CD4-positive, alpha-beta memory T cell (primary cell): ENCODE measurements at regions not wholly inside any gene's neighbourhood (a gene's known extent, or its start where the extent isn't known, plus 50 kb on each side); places are given as distances from the start of the nearest gene placed in this dataset.

Experiments
- CTCF ChIA-PET: fragments of 350-600 bp; sonication (Branson Sonifier 250); formaldehyde crosslinking; loops from one replicate; lab custom pipeline; 2021; ENCODE audit warnings: inconsistent platforms; ENCODE audit not compliant: partially characterized antibody; lab: Charles Lee
- POLR2A ChIA-PET: fragments of 350-600 bp; sonication (Branson Sonifier 250); formaldehyde crosslinking; loops from one replicate; lab custom pipeline; 2021; ENCODE audit not compliant: partially characterized antibody; lab: Charles Lee
- DNase-seq, 5 donors: peaks; one replicate each; pipeline versions ENCODE4 v3.0.0 to v3.0.0-alpha.2; 2020 to 2022; ENCODE audit warnings: mixed read lengths in 1 of 5
- H3K27ac ChIP-seq: one replicate; pipeline ENCODE4 v1.7.0; 2013; ENCODE audit warnings: low read depth, low read length
- H3K27me3 ChIP-seq: 2 replicates; pipeline ENCODE4 v1.7.0; 2013; ENCODE audit warnings: mild to moderate bottlenecking, low read length, moderate library complexity; ENCODE audit not compliant: insufficient read depth
- H3K36me3 ChIP-seq: 2 replicates; pipeline ENCODE4 v1.7.0; 2013; ENCODE audit warnings: mild to moderate bottlenecking, low read length, moderate library complexity; ENCODE audit not compliant: insufficient read depth
- H3K4me1 ChIP-seq: 2 replicates; pipeline ENCODE4 v1.7.0; 2013; ENCODE audit warnings: mild to moderate bottlenecking, low read length, moderate library complexity; ENCODE audit not compliant: insufficient read depth
- H3K4me3 ChIP-seq, 2 donors: one replicate each; pipeline ENCODE4 v1.7.0; 2013; ENCODE audit warnings: low read length in 2 of 2, mild to moderate bottlenecking in 1 of 2
- H3K9me3 ChIP-seq, 2 donors: one replicate each; pipeline ENCODE4 v1.7.0; 2013; ENCODE audit warnings: low read length in 2 of 2, control low read depth in 1 of 2; ENCODE audit not compliant: control insufficient read depth in 1 of 2
- H3K27ac Mint-ChIP-seq, 7 donors: one replicate each; pipeline ENCODE4 v1.8.0; 2020 to 2021; ENCODE audit warnings: mixed read lengths in 7 of 7, mild to moderate bottlenecking in 6 of 7, inconsistent platforms in 3 of 7, moderate library complexity in 3 of 7
- H3K27me3 Mint-ChIP-seq, 2 donors: one replicate each; pipeline ENCODE4 v1.8.0; 2020 to 2021; ENCODE audit warnings: mixed read lengths in 2 of 2
- H3K36me3 Mint-ChIP-seq, 2 donors: one replicate each; pipeline ENCODE4 v1.8.0; 2020 to 2021; ENCODE audit warnings: mixed read lengths in 2 of 2, inconsistent platforms in 1 of 2, mild to moderate bottlenecking in 1 of 2
- H3K4me1 Mint-ChIP-seq, 4 donors: one replicate each; pipeline ENCODE4 v1.8.0; 2020 to 2021; ENCODE audit warnings: mixed read lengths in 4 of 4, mild to moderate bottlenecking in 1 of 4
- H3K4me3 Mint-ChIP-seq, 8 donors: one replicate each; pipeline ENCODE4 v1.8.0; 2020 to 2021; ENCODE audit warnings: mixed read lengths in 8 of 8, mild to moderate bottlenecking in 7 of 8, moderate library complexity in 6 of 8, inconsistent platforms in 3 of 8
- H3K9me3 Mint-ChIP-seq, 8 donors: one replicate each; pipeline ENCODE4 v1.8.0; 2020 to 2021; ENCODE audit warnings: mixed read lengths in 8 of 8, mild to moderate bottlenecking in 5 of 8, inconsistent platforms in 3 of 8, moderate library complexity in 1 of 8
- intact Hi-C: fragments of 100-400 bp; cut with micrococcal nuclease; formaldehyde crosslinking; loops from one replicate; pipeline ENCODE4 v1.15.1; 2023

- Mint-ChIP-seq H3K4me1 (no peaks in the 10 kb centered on the region), H3K36me3 (no peaks in the 10 kb centered on the region), H3K27me3 (no peaks in the 10 kb centered on the region), H3K9me3 (peaks cover 0 to 9% (median 4%) of the 10 kb centered on the region in 8 donors), H3K4me3 (no peak overlapping the region), H3K27ac (no peak overlapping the region)
- ChIA-PET CTCF (no interaction called here), POLR2A (no interaction called here)
- H3K4me1 ChIP-seq = no peaks in the 10 kb centered on the region
- H3K27ac ChIP-seq = no peak overlapping the region
- no peaks in the 10 kb centered on the region for H3K9me3 ChIP-seq
- intact Hi-C loops = no loop called here
- H3K27me3 ChIP-seq = no peaks in the 10 kb centered on the region
- H3K4me3 ChIP-seq = no peak overlapping the region
- H3K36me3 ChIP-seq = no peaks in the 10 kb centered on the region
- no peak for DNase-seq
Measured at GRCh38 chr6:23320471-23321015, 751.2 kb downstream of the HDGFL1 start.

GRCh38 chr6:23323897-23324296 lies 754.5 kb downstream of the HDGFL1 start:
- POLR2A ChIA-PET = no interaction called here
- H3K27me3 Mint-ChIP-seq = no peaks in the 10 kb centered on the region

GRCh38 chr6:23325065-23325464 lies 755.7 kb downstream of the HDGFL1 start:
- CTCF ChIA-PET = no interaction called here
- H3K27ac Mint-ChIP-seq = no peak overlapping the region
- no peaks in the 10 kb centered on the region for H3K36me3 Mint-ChIP-seq
- no peak overlapping the region for H3K4me3 ChIP-seq
- no peak for DNase-seq
- H3K27me3 ChIP-seq = no peaks in the 10 kb centered on the region
- H3K4me1 ChIP-seq = no peaks in the 10 kb centered on the region
- no peak overlapping the region for H3K27ac ChIP-seq
- H3K36me3 ChIP-seq = no peaks in the 10 kb centered on the region
- POLR2A ChIA-PET = no interaction called here
- no peak overlapping the region for H3K4me3 Mint-ChIP-seq
- no peaks in the 10 kb centered on the region for H3K9me3 ChIP-seq
- no peaks in the 10 kb centered on the region for H3K27me3 Mint-ChIP-seq
- no peaks in the 10 kb centered on the region for H3K4me1 Mint-ChIP-seq
- peaks cover 0 to 13% (median 6%) of the 10 kb centered on the region in 8 donors for H3K9me3 Mint-ChIP-seq
- intact Hi-C loops = no loop called here

More at GRCh38 chr6:23323897-23324296, 754.5 kb downstream of the HDGFL1 start:
- Mint-ChIP-seq H3K4me1 (no peaks in the 10 kb centered on the region), H3K27ac (no peak overlapping the region), H3K4me3 (no peak overlapping the region), H3K9me3 (peaks cover 0 to 13% (median 6%) of the 10 kb centered on the region in 8 donors), H3K36me3 (no peaks in the 10 kb centered on the region)
- intact Hi-C loops = no loop called here
- no peaks in the 10 kb centered on the region for H3K27me3 ChIP-seq
- H3K27ac ChIP-seq = no peak overlapping the region
- H3K9me3 ChIP-seq = no peaks in the 10 kb centered on the region
- no peaks in the 10 kb centered on the region for H3K36me3 ChIP-seq
- H3K4me1 ChIP-seq = no peaks in the 10 kb centered on the region
- CTCF ChIA-PET = no interaction called here
- H3K4me3 ChIP-seq = no peak overlapping the region
- DNase-seq = no peak

GRCh38 chr6:23327621-23328020 lies 758.3 kb downstream of the HDGFL1 start:
- Mint-ChIP-seq H3K4me1 (no peaks in the 10 kb centered on the region), H3K27ac (no peak overlapping the region), H3K36me3 (no peaks in the 10 kb centered on the region), H3K4me3 (no peak overlapping the region), H3K9me3 (peaks cover 0 to 13% (median 5%) of the 10 kb centered on the region in 8 donors), H3K27me3 (no peaks in the 10 kb centered on the region)
- no peaks in the 10 kb centered on the region for H3K36me3 ChIP-seq
- CTCF ChIA-PET = no interaction called here
- no peak overlapping the region for H3K27ac ChIP-seq
- no peaks in the 10 kb centered on the region for H3K27me3 ChIP-seq
- peaks cover 0 to 3% of the 10 kb centered on the region in 2 donors for H3K9me3 ChIP-seq
- no peak for DNase-seq
- POLR2A ChIA-PET = no interaction called here
- H3K4me3 ChIP-seq = no peak overlapping the region
- H3K4me1 ChIP-seq = no peaks in the 10 kb centered on the region
- intact Hi-C loops = no loop called here

GRCh38 chr6:23329086-23329485 lies 759.7 kb downstream of the HDGFL1 start:
- Mint-ChIP-seq H3K9me3 (peaks cover 0 to 9% (median 4%) of the 10 kb centered on the region in 8 donors), H3K4me3 (no peak overlapping the region), H3K36me3 (no peaks in the 10 kb centered on the region), H3K27me3 (no peaks in the 10 kb centered on the region), H3K27ac (no peak overlapping the region), H3K4me1 (no peaks in the 10 kb centered on the region)
- Histone ChIP-seq H3K27me3 (no peaks in the 10 kb centered on the region), H3K27ac (no peak overlapping the region), H3K4me1 (no peaks in the 10 kb centered on the region), H3K36me3 (no peaks in the 10 kb centered on the region), H3K9me3 (peaks cover 0 to 3% of the 10 kb centered on the region in 2 donors), H3K4me3 (no peak overlapping the region)
- POLR2A ChIA-PET = no interaction called here
- intact Hi-C loops = no loop called here
- no peak for DNase-seq
- CTCF ChIA-PET = no interaction called here

GRCh38 chr6:23330632-23331031 lies 761.3 kb downstream of the HDGFL1 start:
- intact Hi-C loops = no loop called here
- H3K27me3 Mint-ChIP-seq = no peaks in the 10 kb centered on the region
- POLR2A ChIA-PET = no interaction called here

GRCh38 chr6:23334360-23334759 lies 765.0 kb downstream of the HDGFL1 start:
- DNase-seq = no peak
- Mint-ChIP-seq H3K27me3 (no peaks in the 10 kb centered on the region), H3K4me1 (no peaks in the 10 kb centered on the region), H3K36me3 (no peaks in the 10 kb centered on the region), H3K9me3 (peaks cover 0 to 8% (median 2%) of the 10 kb centered on the region in 8 donors), H3K27ac (no peak overlapping the region), H3K4me3 (no peak overlapping the region)
- Histone ChIP-seq H3K9me3 (peaks cover 0 to 3% of the 10 kb centered on the region in 2 donors), H3K4me1 (no peaks in the 10 kb centered on the region), H3K27me3 (no peaks in the 10 kb centered on the region), H3K4me3 (no peak overlapping the region), H3K36me3 (no peaks in the 10 kb centered on the region), H3K27ac (no peak overlapping the region)
- intact Hi-C loops = no loop called here
- POLR2A ChIA-PET = no interaction called here
- CTCF ChIA-PET = no interaction called here

More at GRCh38 chr6:23330632-23331031, 761.3 kb downstream of the HDGFL1 start:
- DNase-seq = no peak
- Mint-ChIP-seq H3K4me3 (no peak overlapping the region), H3K4me1 (no peaks in the 10 kb centered on the region), H3K27ac (no peak overlapping the region), H3K36me3 (no peaks in the 10 kb centered on the region), H3K9me3 (peaks cover 0 to 9% (median 3%) of the 10 kb centered on the region in 8 donors)
- Histone ChIP-seq H3K27me3 (no peaks in the 10 kb centered on the region), H3K4me1 (no peaks in the 10 kb centered on the region), H3K4me3 (no peak overlapping the region), H3K27ac (no peak overlapping the region), H3K36me3 (no peaks in the 10 kb centered on the region), H3K9me3 (peaks cover 0 to 3% of the 10 kb centered on the region in 2 donors)
- CTCF ChIA-PET = no interaction called here
